ENCODE measurements at regions not wholly inside any gene's neighbourhood (a gene's known extent, or its start where the extent isn't known, plus 50 kb on each side); places are given as distances from the start of the nearest gene placed in this dataset.

GRCh38 chr7:85947767-85948166 lies 695.9 kb upstream of the GRM3 start:
- TF ChIP-seq CTCF (conservative IDR thresholded peaks at IDR 0.05; ENCODE audit: low read depth, low read length) = no peak
- Histone ChIP-seq H3K27me3 (ENCODE audit: insufficient read depth, low read depth) (no peaks in the 10 kb centered on the region), H3K4me3 (IDR thresholded peaks at IDR 0.05; ENCODE audit: insufficient read depth, low read depth, low read length) (no peak overlapping the region), H4K20me1 (ENCODE audit: insufficient read depth) (no peaks in the 10 kb centered on the region), H2AFZ (ENCODE audit: low read depth) (no peak overlapping the region), H3K27ac (no peak overlapping the region), H3K79me2 (ENCODE audit: insufficient read depth, low read depth) (no peaks in the 10 kb centered on the region), H3K9ac (no peak overlapping the region), H3K4me1 (ENCODE audit: low read depth, poor library complexity, severe bottlenecking) (no peaks in the 10 kb centered on the region), H3K36me3 (ENCODE audit: insufficient read depth) (no peaks in the 10 kb centered on the region), H3K4me2 (no peak overlapping the region)

GRCh38 chr7:85940798-85941197 lies 702.9 kb upstream of the GRM3 start:
- Histone ChIP-seq H3K27ac (no peak overlapping the region), H3K4me1 (ENCODE audit: low read depth, poor library complexity, severe bottlenecking) (no peaks in the 10 kb centered on the region), H3K9ac (no peak overlapping the region), H3K36me3 (ENCODE audit: insufficient read depth) (no peaks in the 10 kb centered on the region), H3K4me2 (no peak overlapping the region), H3K4me3 (IDR thresholded peaks at IDR 0.05; ENCODE audit: insufficient read depth, low read depth, low read length) (no peak overlapping the region), H3K79me2 (ENCODE audit: insufficient read depth, low read depth) (no peaks in the 10 kb centered on the region), H4K20me1 (ENCODE audit: insufficient read depth) (no peaks in the 10 kb centered on the region), H2AFZ (ENCODE audit: low read depth) (no peak overlapping the region), H3K27me3 (ENCODE audit: insufficient read depth, low read depth) (no peaks in the 10 kb centered on the region)
- TF ChIP-seq CTCF (conservative IDR thresholded peaks at IDR 0.05; ENCODE audit: low read depth, low read length) = no peak

- Histone ChIP-seq H3K4me1 (ENCODE audit: low read depth, poor library complexity, severe bottlenecking) (no peaks in the 10 kb centered on the region), H3K36me3 (ENCODE audit: insufficient read depth) (no peaks in the 10 kb centered on the region), H3K4me2 (no peak overlapping the region), H4K20me1 (ENCODE audit: insufficient read depth) (no peaks in the 10 kb centered on the region), H3K27ac (no peak overlapping the region), H3K27me3 (ENCODE audit: insufficient read depth, low read depth) (no peaks in the 10 kb centered on the region), H3K9ac (no peak overlapping the region), H2AFZ (ENCODE audit: low read depth) (no peak overlapping the region), H3K4me3 (IDR thresholded peaks at IDR 0.05; ENCODE audit: insufficient read depth, low read depth, low read length) (no peak overlapping the region), H3K79me2 (ENCODE audit: insufficient read depth, low read depth) (no peaks in the 10 kb centered on the region)
- no peak for TF ChIP-seq CTCF (conservative IDR thresholded peaks at IDR 0.05; ENCODE audit: low read depth, low read length)
Measured at GRCh38 chr7:85931919-85932318, 711.8 kb upstream of the GRM3 start.

- Histone ChIP-seq H2AFZ (ENCODE audit: low read depth) (no peak overlapping the region), H3K9ac (no peak overlapping the region), H3K36me3 (ENCODE audit: insufficient read depth) (no peaks in the 10 kb centered on the region), H3K4me3 (IDR thresholded peaks at IDR 0.05; ENCODE audit: insufficient read depth, low read depth, low read length) (no peak overlapping the region), H3K27me3 (ENCODE audit: insufficient read depth, low read depth) (no peaks in the 10 kb centered on the region), H3K79me2 (ENCODE audit: insufficient read depth, low read depth) (no peaks in the 10 kb centered on the region), H3K4me2 (no peak overlapping the region), H4K20me1 (ENCODE audit: insufficient read depth) (no peaks in the 10 kb centered on the region), H3K4me1 (ENCODE audit: low read depth, poor library complexity, severe bottlenecking) (no peaks in the 10 kb centered on the region), H3K27ac (no peak overlapping the region)
- no peak for TF ChIP-seq CTCF (conservative IDR thresholded peaks at IDR 0.05; ENCODE audit: low read depth, low read length)
Measured at GRCh38 chr7:85928500-85928899, 715.2 kb upstream of the GRM3 start.

GRCh38 chr7:85927226-85927625 lies 716.5 kb upstream of the GRM3 start:
- H3K4me2 ChIP-seq = no peak overlapping the region
- H3K36me3 ChIP-seq (ENCODE audit: insufficient read depth) = no peaks in the 10 kb centered on the region
- H3K4me1 ChIP-seq (ENCODE audit: low read depth, poor library complexity, severe bottlenecking) = no peaks in the 10 kb centered on the region
- no peak overlapping the region for H3K27ac ChIP-seq
- no peaks in the 10 kb centered on the region for H3K79me2 ChIP-seq (ENCODE audit: insufficient read depth, low read depth)
- TF ChIP-seq CTCF (conservative IDR thresholded peaks at IDR 0.05; ENCODE audit: low read depth, low read length) = no peak
- no peaks in the 10 kb centered on the region for H3K27me3 ChIP-seq (ENCODE audit: insufficient read depth, low read depth)
- no peak overlapping the region for H3K4me3 ChIP-seq (IDR thresholded peaks at IDR 0.05; ENCODE audit: insufficient read depth, low read depth, low read length)
- H2AFZ ChIP-seq (ENCODE audit: low read depth) = no peak overlapping the region
- H4K20me1 ChIP-seq (ENCODE audit: insufficient read depth) = no peaks in the 10 kb centered on the region
- H3K9ac ChIP-seq = no peak overlapping the region
